CD4-positive, alpha-beta T cell treated with Interleukin-12 subunit alpha and Interleukin-12 subunit beta, for 1 hour (primary cell): ENCODE measurements at regions not wholly inside any gene's neighbourhood (a gene's known extent, or its start where the extent isn't known, plus 50 kb on each side); places are given as distances from the start of the nearest gene placed in this dataset.
A peak's percentile ranks its signal among the peaks of the same experiment; 100 is the strongest.

Source experiments
- DNase-seq: peaks from one replicate; pipeline ENCODE4 v3.0.0-alpha.2; 2020

DNA sequence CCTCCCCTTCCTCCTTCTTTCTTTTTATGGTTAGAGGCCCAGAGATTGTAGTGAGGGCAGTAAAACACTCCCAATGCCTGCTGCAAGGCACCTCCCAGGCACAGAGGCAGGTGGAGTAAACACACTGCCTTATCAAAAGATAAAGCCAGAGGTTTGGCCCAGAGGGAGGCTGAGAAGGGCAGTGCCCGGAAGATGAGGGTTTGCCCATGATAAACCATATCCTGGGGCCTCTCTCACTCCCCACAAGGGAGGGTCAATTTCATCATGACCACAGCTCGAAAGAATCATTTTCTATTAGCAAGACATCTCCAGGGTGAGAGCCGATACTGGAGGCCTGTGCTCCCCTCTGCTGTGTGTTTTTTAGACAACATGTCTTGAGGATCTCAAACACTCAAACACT is 98.5 kb upstream of the FAM9C start:
- DNase-seq, result no peak

DNA sequence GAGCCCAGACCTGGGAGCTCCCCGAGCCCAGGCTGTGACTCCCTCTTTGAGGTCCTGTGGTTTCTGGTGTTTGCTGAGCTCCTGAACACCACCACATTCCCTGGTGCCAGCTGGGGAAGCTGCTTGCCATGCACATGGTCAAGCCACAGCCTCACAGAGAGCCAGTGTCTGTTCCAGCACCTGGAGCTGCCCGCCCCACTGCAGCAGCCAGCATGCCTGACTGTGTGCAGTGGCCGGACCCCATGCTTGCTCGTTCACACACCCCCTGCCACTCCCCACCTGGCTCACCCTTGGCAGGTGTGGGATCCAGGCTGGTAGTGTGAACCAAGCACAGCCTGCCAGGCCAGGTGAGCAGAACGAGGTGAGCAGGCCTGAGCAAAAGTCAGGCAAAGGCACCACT is 95.6 kb upstream of the FAM9C start:
- DNase-seq, result no peak

DNA sequence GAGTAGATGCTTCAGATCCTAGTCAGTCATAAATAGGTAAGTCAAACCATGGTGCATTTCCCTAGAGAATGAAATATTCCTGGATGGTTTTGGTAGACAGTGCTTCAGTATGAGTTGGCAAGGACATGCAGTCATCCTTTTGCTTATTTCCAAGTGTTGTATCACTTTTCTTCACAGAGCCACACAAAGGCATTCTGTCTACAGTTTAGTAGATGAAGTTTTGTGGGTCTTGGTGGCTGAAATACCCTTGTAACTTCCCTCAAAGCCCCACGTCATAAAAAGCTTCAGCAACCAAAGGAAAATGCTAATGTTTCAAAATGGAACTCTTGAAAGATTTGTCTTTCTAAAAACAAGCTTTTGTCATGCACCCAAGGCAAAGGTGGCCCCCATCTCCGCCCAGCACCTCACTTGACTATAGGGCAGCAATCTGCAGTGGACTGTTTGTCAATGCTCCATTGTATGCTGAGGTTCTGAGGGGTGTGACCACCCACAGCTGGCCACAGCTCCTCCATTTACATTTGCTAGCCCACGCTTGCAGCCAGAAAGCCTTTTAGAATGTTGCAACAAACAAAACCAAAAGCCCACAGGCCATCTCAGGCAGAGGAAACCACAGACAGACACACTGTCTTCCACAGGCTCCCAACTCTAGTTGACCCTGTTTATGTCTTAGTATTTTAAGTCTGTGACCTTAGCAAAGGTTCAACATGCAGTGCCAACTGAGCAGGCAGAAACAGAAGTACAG is 87.1 kb upstream of the FAM9C start:
- DNase-seq, result peak; percentile 20

DNA sequence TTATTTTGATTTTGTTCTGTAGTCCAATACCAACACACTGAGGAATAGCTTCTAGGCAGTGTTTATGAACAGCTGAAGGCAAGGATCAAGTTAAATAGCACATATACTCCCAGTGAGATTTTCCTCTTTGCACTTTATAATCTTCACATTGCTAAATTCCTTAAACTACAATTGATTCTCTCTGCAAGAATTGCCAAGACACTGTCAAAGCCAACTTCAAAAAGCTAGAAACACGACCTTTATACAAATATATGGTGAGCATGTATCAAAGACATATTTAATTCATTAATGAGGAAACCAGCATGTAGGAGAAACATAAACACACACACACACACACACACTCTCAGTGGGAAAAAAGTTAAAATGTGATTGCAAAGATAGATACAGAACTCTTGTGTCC is 86.4 kb upstream of the FAM9C start:
- no peak for DNase-seq

DNA sequence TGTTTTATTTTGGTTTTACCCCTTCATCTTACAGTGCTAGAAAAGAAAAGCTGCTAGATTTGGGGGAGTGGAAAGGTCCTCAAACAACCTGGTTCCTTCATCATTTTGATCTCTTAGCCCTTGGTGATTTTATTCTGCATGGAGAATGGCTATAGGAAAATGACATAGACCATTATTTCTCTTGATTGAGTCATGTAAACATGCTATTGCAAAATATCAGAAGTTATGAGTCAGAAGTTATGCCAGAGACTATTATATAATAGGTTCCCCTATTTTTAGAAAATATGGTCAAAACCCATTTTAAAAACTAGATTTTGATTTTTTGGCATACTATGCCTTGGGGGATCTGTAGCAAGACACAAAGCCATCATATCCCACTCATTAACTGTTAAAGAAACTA is 83.7 kb upstream of the FAM9C start:
- DNase-seq, result no peak

DNA sequence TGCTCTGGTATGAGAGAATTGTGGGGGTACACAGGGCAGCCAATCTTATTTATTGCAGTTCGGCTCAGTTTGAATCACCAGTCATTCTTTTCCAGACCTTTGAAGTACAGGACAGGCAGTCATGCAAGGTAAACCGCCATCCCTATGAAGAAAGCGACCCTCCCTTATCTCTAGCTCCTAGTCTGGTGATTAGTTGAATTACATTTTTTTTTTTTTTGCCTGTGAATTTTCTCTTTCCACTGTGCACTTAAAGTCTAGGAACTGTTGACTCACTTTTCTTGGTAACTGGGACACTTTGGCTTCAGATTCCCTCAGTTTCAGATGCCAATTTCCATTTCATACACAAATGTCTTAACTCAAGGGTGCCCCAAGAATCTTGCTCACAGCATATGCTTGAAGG is 82.4 kb upstream of the FAM9C start:
- no peak for DNase-seq

DNA sequence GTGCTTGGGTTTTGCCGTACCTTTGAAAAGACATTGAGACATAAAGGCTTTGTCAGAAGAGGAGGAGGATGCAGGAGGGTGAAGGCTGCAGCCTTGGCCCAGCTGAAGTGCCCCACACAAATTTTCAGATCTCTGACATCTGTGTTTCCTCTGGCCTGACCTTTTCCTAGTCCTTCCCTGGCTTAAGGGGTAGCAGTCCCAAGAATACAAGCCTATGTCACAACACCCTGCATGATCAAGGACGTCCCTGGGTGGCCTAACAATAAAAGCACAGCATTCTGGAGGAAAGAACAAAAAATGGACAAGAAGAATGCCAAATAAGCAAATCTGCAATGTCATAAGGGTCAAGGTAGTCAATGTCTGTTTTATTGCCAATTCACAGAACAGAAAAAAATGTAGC is 80.8 kb upstream of the FAM9C start:
- no peak for DNase-seq

DNA sequence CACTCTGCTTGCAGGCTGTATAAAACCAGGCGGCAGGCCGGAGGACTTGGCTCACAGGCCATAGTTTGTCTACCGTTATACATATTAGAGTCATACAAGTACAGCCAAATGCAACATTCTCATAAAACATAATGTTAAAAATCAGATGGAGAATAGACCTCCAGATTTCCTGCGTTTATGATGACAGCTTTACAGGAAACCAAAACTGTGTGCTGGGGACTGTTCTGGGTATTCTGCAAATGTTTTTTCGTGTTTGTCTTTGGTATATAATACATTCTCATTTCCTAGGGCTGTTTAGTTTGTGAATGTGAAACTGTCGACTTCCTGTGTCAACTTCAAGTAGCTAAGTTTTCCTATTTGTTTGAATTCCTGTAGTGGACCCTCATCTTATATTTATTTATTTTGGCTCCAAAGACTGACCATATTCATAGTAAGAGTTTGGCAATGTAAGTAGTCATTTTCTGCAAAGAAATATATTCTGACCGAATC is 79.5 kb upstream of the FAM9C start:
- no peak for DNase-seq

DNA sequence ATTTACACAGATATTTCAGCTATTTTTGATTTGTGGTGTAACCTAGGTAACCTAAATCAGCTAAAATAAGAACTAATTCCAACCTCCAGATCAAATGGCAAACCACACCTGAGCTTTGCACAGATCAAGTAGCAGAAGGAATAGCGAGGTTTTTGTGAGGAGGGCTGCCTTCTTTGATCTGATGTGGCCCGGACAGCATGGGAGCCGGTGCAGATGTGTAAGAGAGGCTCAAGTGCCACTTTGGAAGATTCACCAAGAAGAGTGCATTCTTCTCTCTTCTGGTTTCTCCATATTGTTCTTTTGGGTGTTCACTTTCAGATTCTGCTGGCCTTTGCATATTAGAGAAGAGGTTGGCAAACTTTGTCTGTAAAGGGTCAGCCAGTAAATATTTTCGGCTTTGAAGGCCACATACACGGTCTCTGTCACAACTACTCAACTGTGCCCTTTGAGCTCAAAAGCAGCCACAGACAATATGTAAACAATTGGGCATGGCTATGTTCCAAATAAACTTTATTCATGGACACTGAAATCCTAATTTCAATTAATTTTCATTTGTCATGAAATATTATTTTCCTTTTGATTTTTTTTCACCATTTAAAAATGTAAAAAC is 78.9 kb upstream of the FAM9C start:
- DNase-seq, result no peak

DNA sequence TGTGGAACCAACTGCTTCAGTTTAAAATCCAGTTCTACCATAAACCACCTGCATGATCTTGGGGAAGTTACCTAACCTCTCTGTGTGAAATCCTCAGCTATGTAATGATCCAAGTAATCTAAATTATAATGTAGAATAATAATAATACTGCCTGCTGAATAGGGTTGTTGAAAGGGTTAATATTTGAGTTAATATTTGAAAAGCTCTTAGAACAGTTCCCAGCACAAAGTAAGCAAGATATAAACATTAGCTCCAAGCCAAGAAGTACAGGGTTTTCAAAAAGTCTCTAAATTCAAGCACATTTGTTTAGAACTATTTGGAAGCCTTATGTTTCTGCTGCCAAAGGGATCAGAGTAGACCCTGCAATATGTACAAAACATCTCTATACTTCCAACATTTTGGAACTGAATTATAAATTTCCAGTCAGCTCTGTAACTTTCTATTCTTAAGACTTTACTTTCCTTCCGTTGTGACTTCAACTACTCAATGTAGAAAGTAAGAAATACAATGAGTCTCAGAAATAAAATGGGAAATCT is 76.7 kb upstream of the FAM9C start:
- DNase-seq, result no peak

DNA sequence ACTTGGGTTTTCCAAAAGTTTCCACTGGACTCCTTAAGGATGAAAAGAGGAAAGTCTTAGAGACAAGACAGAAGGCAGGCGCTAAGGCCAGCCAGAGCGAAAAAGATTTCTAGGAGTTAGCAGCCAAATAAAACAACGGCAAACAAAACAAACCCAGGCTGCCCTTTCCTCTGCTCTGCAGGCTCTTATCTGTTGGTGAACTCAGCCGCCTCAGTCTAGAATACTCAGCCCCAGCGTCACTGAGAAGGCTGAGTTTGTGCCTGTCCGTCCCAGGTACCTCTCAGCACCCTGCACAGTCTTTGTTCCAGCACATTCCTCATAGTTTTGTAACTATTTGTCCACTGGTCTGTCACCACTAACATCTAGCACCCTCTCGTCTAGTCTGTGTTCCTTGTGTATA is 75.6 kb upstream of the FAM9C start:
- no peak for DNase-seq

DNA sequence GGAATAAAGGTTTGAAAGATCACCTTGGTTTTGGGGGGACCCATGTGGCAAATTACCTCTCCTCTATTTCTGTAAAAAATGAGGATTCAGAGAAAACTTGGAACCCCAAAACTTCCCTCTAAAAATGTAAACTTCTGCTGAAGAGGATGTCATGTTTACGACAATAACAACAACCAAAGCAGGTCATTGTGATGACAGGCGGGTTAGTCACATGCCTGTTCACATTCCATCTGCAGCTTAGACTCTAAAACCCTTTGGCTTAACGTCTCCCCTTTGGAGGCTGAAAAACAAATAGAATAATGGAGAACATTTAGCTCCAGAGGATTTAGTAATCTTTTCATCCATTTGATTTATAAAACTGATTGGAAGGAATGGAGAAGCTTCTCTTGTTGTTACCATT is 75.0 kb upstream of the FAM9C start:
- DNase-seq, result no peak

DNA sequence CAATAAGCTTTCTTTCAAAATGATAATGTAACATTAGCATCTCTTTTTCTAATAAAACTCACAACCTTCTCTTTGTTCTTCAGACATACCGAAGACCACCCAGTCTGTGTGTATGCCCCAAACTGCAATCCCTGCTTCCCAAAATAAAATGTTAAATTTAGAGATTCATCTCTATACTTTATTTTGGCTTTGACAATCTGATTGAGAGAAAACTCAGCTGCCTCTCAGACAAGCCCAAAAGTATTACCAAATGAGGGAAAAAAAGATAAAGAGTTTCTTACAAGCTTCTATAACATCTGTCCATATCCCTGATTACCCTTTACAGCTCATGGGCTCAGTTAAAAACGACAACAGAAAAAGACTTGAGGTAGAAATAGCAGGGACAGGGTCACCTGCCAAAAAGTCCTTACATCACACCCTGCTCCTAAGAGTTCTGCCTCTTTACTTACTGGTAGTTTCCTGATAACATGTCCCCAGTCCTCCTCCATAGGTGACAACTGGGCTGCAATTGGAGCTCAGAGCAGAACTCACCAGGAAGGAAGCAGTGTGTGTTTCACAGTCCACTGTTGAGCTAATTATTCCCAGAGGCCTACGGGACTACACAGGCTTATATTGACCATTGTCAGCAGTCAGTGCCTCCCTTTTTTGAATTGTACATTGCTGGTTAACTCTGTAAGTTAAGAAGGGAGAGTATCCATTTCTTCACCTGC is 70.9 kb upstream of the FAM9C start:
- no peak for DNase-seq

DNA sequence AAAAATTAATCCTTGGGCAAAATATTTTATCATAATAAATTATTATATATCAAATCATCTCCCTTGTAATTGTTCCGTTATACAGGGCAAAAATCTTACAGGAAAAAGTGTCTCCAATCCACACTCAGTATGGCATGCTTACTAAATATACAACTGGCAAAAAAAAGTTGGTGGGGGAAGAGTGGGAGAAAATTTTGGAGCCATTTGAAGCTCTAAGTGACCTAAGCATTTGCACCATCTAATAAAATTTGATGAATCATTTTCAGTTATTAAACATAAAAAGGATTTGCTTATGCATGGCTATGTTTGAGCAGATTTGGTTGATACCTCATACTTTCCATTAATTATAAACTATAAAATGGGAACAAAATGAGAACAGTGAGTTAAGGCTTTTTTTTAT is 68.1 kb upstream of the FAM9C start:
- DNase-seq, result no peak

DNA sequence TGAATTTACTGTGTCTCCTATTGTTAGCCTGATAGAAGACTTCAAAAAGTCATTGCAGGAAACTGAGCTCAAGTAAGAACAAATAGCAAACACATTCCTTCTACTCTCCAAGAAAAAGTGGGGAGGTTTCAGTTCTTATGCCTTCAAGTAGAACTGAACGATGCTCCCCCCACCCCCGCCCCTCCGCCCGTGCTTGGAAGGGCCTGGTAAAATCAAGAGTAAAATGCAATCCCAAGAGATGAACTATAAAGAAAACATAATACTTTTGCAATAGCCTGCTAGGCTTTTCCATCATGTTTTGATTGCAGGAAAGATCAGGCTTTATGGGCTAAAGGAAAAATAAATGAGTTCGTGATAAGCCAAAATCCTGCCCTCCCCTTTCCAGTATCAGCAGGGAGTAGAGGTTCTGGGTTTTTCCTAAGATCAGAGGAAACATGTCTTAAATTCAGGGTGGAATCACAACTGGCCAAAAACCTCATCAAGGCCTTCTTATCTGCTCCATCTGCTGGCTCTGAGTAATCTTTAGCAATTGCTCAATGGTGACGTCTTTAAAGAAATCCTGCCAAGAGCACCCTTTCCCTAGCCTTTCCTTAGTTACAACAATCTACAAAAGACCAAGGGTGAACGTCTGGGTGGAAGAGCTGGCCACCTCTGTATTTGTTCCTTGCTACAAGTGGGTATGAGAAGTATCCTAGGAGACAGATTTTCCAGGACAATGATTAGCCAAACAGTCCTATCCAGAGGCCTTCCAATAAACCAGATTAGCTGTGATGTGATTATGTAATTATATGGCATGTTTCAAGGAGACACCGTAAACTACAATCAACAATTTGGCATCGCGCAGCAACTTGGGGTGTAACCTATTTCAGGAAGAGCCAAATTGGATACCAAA is 66.3 kb upstream of the FAM9C start:
- no peak for DNase-seq

DNA sequence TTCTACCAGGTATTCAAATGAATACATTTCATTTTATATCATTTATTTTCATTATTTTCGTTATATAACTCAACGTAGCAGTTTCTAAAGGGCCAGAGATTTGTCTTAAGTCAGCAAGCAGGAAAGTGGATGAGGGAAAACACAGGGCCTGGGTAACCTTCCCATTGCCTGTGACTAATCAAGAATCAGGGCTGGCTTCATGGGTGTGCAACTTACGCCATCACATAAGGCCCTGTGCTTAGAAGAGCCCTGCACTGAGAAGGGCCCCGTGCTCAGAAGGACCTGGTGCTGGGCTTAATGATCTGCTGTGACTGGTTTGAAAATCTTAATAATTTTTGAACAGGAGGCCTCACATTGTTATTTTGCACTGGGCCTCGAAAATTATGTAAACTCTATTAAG is 65.4 kb upstream of the FAM9C start:
- no peak for DNase-seq

DNA sequence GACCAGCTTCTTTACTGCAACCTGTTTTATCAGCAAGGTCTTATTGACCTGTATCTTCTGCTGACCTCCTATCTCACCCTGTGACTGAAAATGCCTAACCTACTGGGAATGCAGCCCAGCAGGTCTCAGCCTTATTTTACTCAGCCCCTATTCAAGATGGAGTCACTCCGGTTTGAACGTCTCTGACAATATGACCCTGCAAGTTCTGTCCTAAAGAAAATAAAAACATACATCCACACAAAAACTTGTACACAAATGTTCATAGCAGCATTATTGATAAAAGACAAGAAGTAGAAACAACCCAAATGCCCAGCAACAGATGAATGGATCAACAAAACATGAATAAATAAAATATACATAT is 59.5 kb upstream of the FAM9C start:
- no peak for DNase-seq

DNA sequence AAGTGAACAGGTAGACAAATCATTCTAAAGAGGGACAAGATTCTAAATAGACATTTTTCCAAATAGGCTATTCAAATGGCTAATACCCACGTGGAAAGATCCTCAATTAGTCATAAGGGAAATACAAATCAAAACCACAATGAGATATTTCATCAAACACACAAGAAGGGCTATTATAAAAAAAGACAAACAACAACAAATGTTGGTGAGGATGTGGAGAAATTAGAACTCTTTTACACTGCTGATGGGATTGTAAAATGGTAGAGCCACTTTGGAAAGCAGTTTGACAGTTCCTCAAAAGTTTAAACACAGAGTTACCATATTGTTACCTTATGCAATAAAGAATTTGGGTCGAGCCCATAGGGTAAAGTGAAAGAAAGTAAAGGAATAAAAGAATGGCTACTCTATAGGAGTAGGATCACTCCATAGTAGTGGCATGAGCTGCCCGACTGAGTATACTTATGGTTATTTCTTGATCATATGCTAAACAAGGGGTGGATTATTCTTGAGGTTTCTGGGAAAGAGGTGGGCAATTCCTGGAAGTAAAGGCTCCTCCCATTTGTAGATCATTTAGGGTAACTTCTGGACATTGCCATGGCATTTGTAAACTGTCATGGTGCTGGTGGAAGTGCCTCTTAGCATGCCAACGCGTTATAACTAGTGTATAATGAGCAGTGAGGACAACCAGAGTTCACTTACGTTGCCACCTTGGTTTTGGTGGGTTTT is 58.9 kb upstream of the FAM9C start:
- no peak for DNase-seq

DNA sequence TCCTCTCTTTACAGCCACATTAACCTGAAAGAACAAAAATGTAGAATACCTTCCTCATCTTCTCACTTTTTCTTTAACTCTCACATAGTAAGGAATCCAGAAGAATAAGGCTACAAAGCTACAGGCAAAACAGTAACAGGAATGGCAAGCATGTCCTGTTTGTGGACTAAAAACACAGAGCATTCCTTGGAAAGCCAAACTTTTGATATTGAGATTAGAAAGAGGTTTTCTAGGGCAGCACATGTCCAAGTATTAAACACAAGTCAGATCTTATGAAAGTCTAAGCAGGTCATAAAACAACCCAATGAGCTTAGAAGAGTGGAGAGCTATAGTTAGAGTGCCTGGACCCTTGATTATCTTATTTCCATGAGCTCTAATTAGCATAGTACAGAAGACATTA is 58.2 kb upstream of the FAM9C start:
- DNase-seq, result no peak

DNA sequence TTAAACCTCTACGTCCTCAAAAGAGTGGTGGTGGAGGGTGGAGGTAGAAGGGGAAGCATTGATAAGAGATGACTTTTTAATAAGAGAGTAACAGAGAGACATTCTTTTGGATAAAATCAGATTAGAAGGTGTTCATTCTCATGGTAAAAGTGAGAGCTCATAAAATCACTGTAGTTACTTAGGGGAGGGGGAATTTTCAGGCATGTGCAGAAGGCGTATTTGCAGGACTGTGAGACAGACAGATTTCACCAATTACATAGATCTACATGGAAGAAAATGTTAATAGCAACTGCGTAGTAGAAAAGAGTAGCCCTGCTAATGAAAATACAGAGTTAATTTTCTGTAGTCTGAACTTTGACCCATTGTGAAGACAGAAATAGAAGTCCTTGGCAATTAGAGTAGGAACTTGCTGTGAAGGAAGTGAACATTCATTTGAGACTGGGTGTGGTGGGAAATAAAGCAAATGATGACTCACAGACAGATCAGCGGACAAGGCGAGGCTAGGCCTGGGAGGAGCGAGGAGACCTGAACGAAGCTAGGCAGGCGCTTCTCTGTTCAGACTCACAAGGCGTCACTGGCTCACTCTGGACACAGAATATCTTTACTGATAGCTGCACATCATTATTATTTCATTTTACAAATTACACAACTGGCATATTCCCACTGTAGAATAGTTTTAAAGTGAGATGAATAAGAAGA is 57.2 kb upstream of the FAM9C start:
- DNase-seq, result peak; percentile 45

DNA sequence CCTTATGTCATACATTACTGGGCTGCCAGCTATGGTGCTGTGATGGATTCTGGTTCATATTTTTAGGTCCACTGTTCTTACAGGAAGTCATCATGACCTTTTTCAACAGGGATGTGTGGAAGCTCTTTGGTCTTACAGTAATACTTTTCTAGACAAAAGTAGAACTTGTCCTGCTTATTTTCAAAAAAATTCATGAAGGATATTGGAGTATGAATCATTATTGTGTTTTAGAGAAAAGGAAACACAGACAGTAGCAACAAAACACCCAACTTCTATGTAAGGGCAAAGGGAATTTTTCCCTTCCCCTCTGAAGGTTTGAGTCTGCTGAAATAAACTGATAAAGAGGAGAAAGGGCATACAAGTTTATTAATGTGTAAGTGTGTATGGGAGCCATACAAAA is 54.7 kb upstream of the FAM9C start:
- no peak for DNase-seq

DNA sequence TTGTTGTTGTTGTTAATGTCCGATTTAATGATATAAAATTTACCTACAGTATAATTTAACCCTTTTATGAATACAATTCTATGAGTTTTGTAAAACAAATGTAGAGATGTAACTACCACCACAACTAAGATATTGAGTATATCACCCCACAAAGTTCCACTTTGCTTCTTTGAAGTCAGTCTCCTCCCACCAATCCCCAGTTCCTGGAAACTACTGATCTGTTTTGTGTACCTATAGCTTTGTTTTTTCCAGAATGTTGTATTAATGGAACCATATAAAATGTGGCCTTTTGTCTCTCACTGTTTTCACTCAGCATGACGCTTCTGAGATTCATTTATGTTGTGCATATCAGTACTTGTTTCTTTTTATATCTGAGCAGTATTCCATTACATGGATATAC is 52.3 kb upstream of the FAM9C start:
- DNase-seq, result no peak
